Prostate gland (tissue), 2 donors: ENCODE measurements at regions not wholly inside any gene's neighbourhood (a gene's known extent, or its start where the extent isn't known, plus 50 kb on each side); places are given as distances from the start of the nearest gene placed in this dataset.

Source experiments
- POLR2A ChIP-seq: fragments of 450-650 bp; IDR thresholded peaks from one replicate; pipeline ENCODE4 v1.6.1; 2016; ENCODE audit warnings: antibody characterized with exemption, mild to moderate bottlenecking
- TF ChIP-seq, protein P1 (sequence below), 4 experiments: fragments of 200-600 bp in 2 of 4; fragments of 450-650 bp in 2 of 4; sonication (generic) in 2 of 4; IDR thresholded peaks; 1 replicate in 3 of 4; 2 replicates in 1 of 4; pipeline ENCODE4 v1.5.1; 2016 to 2019; ENCODE audit warnings: antibody characterized with exemption in 4 of 4, mild to moderate bottlenecking in 2 of 4, moderate library complexity in 2 of 4

DNA sequence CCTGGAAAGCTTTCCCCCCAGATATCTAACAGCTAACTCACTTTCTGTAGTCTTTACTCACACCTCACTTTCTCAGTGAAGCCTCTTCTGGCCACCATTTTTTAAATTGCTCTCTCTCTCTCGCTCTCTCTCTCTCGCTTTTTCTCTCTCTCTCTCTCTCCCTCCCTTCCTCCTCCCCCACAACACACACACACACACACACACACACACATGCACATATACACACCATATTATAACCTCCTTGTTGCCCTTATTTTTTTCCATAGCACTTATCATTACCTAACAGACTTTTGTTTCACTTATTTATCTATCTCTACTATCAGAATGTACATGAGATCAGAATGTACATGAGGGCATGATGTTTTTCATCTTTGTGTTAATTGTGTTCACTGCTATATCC is 156.8 kb downstream of the DUSP6 start:
- TF ChIP-seq, protein P1, sequence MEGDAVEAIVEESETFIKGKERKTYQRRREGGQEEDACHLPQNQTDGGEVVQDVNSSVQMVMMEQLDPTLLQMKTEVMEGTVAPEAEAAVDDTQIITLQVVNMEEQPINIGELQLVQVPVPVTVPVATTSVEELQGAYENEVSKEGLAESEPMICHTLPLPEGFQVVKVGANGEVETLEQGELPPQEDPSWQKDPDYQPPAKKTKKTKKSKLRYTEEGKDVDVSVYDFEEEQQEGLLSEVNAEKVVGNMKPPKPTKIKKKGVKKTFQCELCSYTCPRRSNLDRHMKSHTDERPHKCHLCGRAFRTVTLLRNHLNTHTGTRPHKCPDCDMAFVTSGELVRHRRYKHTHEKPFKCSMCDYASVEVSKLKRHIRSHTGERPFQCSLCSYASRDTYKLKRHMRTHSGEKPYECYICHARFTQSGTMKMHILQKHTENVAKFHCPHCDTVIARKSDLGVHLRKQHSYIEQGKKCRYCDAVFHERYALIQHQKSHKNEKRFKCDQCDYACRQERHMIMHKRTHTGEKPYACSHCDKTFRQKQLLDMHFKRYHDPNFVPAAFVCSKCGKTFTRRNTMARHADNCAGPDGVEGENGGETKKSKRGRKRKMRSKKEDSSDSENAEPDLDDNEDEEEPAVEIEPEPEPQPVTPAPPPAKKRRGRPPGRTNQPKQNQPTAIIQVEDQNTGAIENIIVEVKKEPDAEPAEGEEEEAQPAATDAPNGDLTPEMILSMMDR (IDR thresholded peaks at IDR 0.05), result no peak
- no peak for TF ChIP-seq POLR2A
